ENCODE measurements at regions not wholly inside any gene's neighbourhood (a gene's known extent, or its start where the extent isn't known, plus 50 kb on each side); places are given as distances from the start of the nearest gene placed in this dataset.

DNA sequence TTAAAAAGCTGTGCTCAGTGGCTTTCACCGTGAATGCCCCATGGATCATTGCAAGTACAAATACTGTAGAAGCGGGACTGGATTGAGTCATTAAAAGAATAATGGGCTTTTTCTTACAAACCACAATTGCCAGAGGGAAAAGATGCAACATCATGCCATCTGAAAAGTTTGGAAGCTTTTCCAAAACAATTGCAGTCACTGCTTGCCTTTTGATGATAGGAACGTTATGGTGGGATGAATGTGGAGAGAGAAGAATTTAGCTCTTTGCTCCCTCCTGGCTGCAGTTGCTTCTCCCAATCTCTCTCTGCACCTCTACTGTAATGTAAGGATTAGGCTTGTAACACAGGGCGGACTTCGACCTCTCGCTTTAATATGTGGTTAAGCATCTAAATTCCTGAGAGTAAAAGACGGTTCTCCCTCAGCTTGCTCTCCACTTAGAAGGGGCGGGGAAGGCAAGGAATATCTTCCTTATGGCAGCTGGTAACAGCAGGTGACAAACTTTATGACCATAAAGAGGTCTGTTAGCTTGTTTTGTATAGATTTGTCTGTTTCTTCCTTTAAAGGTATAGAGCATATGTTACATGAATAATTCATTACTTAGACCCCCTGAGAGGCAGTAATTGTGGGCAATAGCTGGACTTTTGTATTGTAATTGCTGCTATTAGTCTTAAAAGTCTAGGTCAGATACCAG, 376.1 kb downstream of the UTRN start (continued):
- TF ChIP-seq CCAR2 (optimal IDR thresholded peaks at IDR 0.05; ENCODE audit: low read depth, low read length) (no peak), ESRRA (CRISPR knock-in tag; IDR thresholded peaks at IDR 0.05; ENCODE audit: low read depth) (no peak), ZSCAN30 (CRISPR knock-in tag; IDR thresholded peaks at IDR 0.05) (no peak), NFIC (IDR thresholded peaks at IDR 0.05; ENCODE audit: low read length) (no peak), POLR2AphosphoS2 (IDR thresholded peaks at IDR 0.05; ENCODE audit: low read depth, low read length) (no peak), GATAD2A (CRISPR knock-in tag; IDR thresholded peaks at IDR 0.05) (peak; percentile 85), KDM5A (IDR thresholded peaks at IDR 0.05; ENCODE audit: borderline replicate concordance, low read length) (no peak), JUN (CRISPR knock-in tag; IDR thresholded peaks at IDR 0.05) (no peak), ZFP36L1 (CRISPR knock-in tag; IDR thresholded peaks at IDR 0.05) (no peak), ZNF326 (CRISPR knock-in tag; IDR thresholded peaks at IDR 0.05; ENCODE audit: borderline replicate concordance) (no peak), GATA4 (IDR thresholded peaks at IDR 0.05; ENCODE audit: borderline replicate concordance, low read depth) (no peak), ZNF546 (CRISPR knock-in tag; conservative IDR thresholded peaks at IDR 0.05) (no peak), CREB1 (IDR thresholded peaks at IDR 0.05) (no peak), CREB1 (CRISPR knock-in tag; IDR thresholded peaks at IDR 0.05) (peak; percentile 38; the same call in 1 of the 2 replicates), ZNF652 (CRISPR knock-in tag; IDR thresholded peaks at IDR 0.05; ENCODE audit: borderline replicate concordance, low read depth) (no peak), SPEN (CRISPR knock-in tag; IDR thresholded peaks at IDR 0.05; ENCODE audit: low read depth) (no peak)
- TF ChIP-seq, protein P1, sequence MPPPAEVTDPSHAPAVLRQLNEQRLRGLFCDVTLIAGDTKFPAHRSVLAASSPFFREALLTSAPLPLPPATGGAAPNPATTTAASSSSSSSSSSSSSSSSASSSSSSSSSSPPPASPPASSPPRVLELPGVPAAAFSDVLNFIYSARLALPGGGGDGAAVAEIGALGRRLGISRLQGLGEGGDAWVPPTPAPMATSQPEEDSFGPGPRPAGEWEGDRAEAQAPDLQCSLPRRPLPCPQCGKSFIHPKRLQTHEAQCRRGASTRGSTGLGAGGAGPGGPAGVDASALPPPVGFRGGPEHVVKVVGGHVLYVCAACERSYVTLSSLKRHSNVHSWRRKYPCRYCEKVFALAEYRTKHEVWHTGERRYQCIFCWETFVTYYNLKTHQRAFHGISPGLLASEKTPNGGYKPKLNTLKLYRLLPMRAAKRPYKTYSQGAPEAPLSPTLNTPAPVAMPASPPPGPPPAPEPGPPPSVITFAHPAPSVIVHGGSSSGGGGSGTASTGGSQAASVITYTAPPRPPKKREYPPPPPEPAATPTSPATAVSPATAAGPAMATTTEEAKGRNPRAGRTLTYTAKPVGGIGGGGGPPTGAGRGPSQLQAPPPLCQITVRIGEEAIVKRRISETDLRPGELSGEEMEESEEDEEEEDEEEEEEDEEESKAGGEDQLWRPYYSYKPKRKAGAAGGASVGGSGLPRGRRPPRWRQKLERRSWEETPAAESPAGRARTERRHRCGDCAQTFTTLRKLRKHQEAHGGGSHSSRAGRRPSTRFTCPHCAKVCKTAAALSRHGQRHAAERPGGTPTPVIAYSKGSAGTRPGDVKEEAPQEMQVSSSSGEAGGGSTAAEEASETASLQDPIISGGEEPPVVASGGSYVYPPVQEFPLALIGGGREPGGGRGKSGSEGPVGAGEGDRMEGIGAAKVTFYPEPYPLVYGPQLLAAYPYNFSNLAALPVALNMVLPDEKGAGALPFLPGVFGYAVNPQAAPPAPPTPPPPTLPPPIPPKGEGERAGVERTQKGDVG (CRISPR knock-in tag; IDR thresholded peaks at IDR 0.05; ENCODE audit: borderline replicate concordance), result no peak
- TF ChIP-seq, protein P2, sequence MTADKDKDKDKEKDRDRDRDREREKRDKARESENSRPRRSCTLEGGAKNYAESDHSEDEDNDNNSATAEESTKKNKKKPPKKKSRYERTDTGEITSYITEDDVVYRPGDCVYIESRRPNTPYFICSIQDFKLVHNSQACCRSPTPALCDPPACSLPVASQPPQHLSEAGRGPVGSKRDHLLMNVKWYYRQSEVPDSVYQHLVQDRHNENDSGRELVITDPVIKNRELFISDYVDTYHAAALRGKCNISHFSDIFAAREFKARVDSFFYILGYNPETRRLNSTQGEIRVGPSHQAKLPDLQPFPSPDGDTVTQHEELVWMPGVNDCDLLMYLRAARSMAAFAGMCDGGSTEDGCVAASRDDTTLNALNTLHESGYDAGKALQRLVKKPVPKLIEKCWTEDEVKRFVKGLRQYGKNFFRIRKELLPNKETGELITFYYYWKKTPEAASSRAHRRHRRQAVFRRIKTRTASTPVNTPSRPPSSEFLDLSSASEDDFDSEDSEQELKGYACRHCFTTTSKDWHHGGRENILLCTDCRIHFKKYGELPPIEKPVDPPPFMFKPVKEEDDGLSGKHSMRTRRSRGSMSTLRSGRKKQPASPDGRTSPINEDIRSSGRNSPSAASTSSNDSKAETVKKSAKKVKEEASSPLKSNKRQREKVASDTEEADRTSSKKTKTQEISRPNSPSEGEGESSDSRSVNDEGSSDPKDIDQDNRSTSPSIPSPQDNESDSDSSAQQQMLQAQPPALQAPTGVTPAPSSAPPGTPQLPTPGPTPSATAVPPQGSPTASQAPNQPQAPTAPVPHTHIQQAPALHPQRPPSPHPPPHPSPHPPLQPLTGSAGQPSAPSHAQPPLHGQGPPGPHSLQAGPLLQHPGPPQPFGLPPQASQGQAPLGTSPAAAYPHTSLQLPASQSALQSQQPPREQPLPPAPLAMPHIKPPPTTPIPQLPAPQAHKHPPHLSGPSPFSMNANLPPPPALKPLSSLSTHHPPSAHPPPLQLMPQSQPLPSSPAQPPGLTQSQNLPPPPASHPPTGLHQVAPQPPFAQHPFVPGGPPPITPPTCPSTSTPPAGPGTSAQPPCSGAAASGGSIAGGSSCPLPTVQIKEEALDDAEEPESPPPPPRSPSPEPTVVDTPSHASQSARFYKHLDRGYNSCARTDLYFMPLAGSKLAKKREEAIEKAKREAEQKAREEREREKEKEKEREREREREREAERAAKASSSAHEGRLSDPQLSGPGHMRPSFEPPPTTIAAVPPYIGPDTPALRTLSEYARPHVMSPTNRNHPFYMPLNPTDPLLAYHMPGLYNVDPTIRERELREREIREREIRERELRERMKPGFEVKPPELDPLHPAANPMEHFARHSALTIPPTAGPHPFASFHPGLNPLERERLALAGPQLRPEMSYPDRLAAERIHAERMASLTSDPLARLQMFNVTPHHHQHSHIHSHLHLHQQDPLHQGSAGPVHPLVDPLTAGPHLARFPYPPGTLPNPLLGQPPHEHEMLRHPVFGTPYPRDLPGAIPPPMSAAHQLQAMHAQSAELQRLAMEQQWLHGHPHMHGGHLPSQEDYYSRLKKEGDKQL (CRISPR knock-in tag; IDR thresholded peaks at IDR 0.05; ENCODE audit: low read depth), result no peak
- TF ChIP-seq, protein P3, sequence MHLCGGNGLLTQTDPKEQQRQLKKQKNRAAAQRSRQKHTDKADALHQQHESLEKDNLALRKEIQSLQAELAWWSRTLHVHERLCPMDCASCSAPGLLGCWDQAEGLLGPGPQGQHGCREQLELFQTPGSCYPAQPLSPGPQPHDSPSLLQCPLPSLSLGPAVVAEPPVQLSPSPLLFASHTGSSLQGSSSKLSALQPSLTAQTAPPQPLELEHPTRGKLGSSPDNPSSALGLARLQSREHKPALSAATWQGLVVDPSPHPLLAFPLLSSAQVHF (CRISPR knock-in tag; IDR thresholded peaks at IDR 0.05), result no peak
- TF ChIP-seq, protein P4, sequence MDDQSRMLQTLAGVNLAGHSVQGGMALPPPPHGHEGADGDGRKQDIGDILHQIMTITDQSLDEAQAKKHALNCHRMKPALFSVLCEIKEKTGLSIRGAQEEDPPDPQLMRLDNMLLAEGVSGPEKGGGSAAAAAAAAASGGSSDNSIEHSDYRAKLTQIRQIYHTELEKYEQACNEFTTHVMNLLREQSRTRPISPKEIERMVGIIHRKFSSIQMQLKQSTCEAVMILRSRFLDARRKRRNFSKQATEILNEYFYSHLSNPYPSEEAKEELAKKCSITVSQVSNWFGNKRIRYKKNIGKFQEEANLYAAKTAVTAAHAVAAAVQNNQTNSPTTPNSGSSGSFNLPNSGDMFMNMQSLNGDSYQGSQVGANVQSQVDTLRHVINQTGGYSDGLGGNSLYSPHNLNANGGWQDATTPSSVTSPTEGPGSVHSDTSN (CRISPR knock-in tag; IDR thresholded peaks at IDR 0.05; ENCODE audit: borderline replicate concordance), result no peak

Measured in HepG2 (cell line).